CD4-positive, alpha-beta T cell (primary cell): ENCODE measurements at regions not wholly inside any gene's neighbourhood (a gene's known extent, or its start where the extent isn't known, plus 50 kb on each side); places are given as distances from the start of the nearest gene placed in this dataset.
"Not testable (repeated sequence)": the region's sequence is repeated elsewhere in the genome, so short reads cannot be mapped to it uniquely, and the experiment has no call there.

ENCODE experiments used
- ATAC-seq: fragments of 200-7000 bp; cut with Tn5 transposase; one replicate; pipeline ENCODE4 v1.10.0; 2022; ENCODE audit warnings: mild to moderate bottlenecking; ENCODE audit not compliant: poor library complexity
- CTCF ChIA-PET: fragments of 350-600 bp; sonication (Branson Sonifier 250); formaldehyde crosslinking; loops from one replicate; lab custom pipeline; 2021; ENCODE audit warnings: antibody characterized with exemption, inconsistent platforms; lab: Charles Lee
- POLR2A ChIA-PET: fragments of 350-600 bp; sonication (Branson Sonifier 250); formaldehyde crosslinking; loops from one replicate; lab custom pipeline; 2021; ENCODE audit warnings: antibody characterized with exemption, inconsistent platforms; lab: Charles Lee
- DNase-seq, 14 experiments: peaks; one replicate each; pipeline ENCODE4 v3.0.0-alpha.2; 2013 to 2020; ENCODE audit warnings: mixed read lengths in 2 of 14
- H3K27ac ChIP-seq, 2 donors: one replicate each; pipeline versions ENCODE4 v1.5.1 to v1.7.0; 2013; ENCODE audit warnings: low read length in 2 of 2, low read depth in 1 of 2, mild to moderate bottlenecking in 1 of 2
- H3K27me3 ChIP-seq, 2 experiments: 1 replicate in 1 of 2; 2 replicates in 1 of 2; pipeline versions ENCODE4 v1.6.1 to v1.7.0; 2013; ENCODE audit warnings: low read length in 2 of 2, control low read depth in 1 of 2, mild to moderate bottlenecking in 1 of 2, moderate library complexity in 1 of 2; ENCODE audit not compliant: insufficient read depth in 2 of 2, control insufficient read depth in 1 of 2
- H3K36me3 ChIP-seq: one replicate; pipeline ENCODE4 v1.6.1; 2013; ENCODE audit warnings: low read length, control low read depth; ENCODE audit not compliant: insufficient read depth
- H3K4me1 ChIP-seq: one replicate; pipeline ENCODE4 v1.6.1; 2013; ENCODE audit warnings: low read length, control low read depth; ENCODE audit not compliant: insufficient read depth
- H3K4me3 ChIP-seq: one replicate; pipeline ENCODE4 v1.5.1; 2013; ENCODE audit warnings: mild to moderate bottlenecking, low read length, moderate library complexity
- H3K9me3 ChIP-seq, 2 experiments: 1 replicate in 1 of 2; 2 replicates in 1 of 2; pipeline versions ENCODE4 v1.6.1 to v1.7.0; 2013; ENCODE audit warnings: low read length in 2 of 2, mild to moderate bottlenecking in 2 of 2, control low read depth in 1 of 2, moderate library complexity in 1 of 2; ENCODE audit not compliant: control insufficient read depth in 1 of 2, insufficient read depth in 1 of 2
- H3K27ac Mint-ChIP-seq: one replicate; pipeline ENCODE4 v1.8.0; 2020; ENCODE audit warnings: mixed read lengths
- H3K27me3 Mint-ChIP-seq: one replicate; pipeline ENCODE4 v1.8.0; 2021; ENCODE audit warnings: mixed read lengths
- H3K36me3 Mint-ChIP-seq: one replicate; pipeline ENCODE4 v1.8.0; 2021; ENCODE audit warnings: low read depth, mixed read lengths
- H3K4me1 Mint-ChIP-seq: one replicate; pipeline ENCODE4 v1.8.0; 2021; ENCODE audit warnings: low read depth, mixed read lengths
- H3K4me3 Mint-ChIP-seq: one replicate; pipeline ENCODE4 v1.8.0; 2020; ENCODE audit warnings: mild to moderate bottlenecking, mixed read lengths
- H3K9me3 Mint-ChIP-seq: one replicate; pipeline ENCODE4 v1.8.0; 2020; ENCODE audit warnings: mixed read lengths
- CTCF ChIP-seq: fragments of 200-600 bp; IDR thresholded peaks from one replicate; pipeline ENCODE4 v1.8.0; 2022; ENCODE audit warnings: antibody characterized with exemption, mild to moderate bottlenecking
- intact Hi-C, 2 experiments: fragments of 100-400 bp; cut with DNase I in 1 of 2; cut with micrococcal nuclease in 1 of 2; formaldehyde crosslinking; loops; one replicate each; pipeline versions ENCODE4 v1.15.1 to v1.9.0; 2023 to 2025; cut with DNase I, micrococcal nuclease

- Mint-ChIP-seq H3K4me1 (no peaks in the 10 kb centered on the region), H3K27ac (no peak overlapping the region), H3K4me3 (no peak overlapping the region), H3K27me3 (no peaks in the 10 kb centered on the region), H3K36me3 (no peaks in the 10 kb centered on the region), H3K9me3 (peaks cover 8% of the 10 kb centered on the region)
- Histone ChIP-seq H3K36me3 (no peaks in the 10 kb centered on the region), H3K9me3 (peaks cover 0 to 11% of the 10 kb centered on the region in 2 experiments), H3K27ac (no peak overlapping the region), H3K4me1 (no peaks in the 10 kb centered on the region), H3K4me3 (no peak overlapping the region), H3K27me3 (no peaks in the 10 kb centered on the region)
- ChIA-PET CTCF (no interaction called here), POLR2A (no interaction called here)
- intact Hi-C loops, result no loop called here
- DNase-seq, result no peak
- no peak for TF ChIP-seq CTCF
- no peak for ATAC-seq
Observed at GRCh38 chr18:40258311-40258710, 1696.7 kb upstream of the PIK3C3 start.

DNA sequence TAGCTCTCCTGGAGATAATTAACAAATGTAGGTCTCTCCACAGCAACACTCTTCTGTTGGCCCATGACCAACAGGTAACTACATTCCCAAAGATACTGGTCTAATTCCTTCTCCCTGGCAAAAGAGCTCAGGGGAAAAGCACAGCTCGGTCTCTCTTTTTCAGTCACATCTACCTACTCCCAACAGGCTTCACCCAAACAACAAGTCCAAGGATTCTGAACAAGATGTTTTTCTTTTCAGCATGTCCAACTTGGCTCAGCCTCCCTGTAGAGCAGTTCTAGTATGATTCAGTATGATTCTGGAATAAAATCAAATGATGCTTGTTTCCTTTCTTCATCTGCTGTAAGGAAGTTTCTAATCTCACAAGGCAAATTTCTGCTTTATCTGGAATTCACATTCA is 1704.8 kb upstream of the PIK3C3 start:
- no peaks in the 10 kb centered on the region for H3K36me3 ChIP-seq
- ChIA-PET CTCF (no interaction called here), POLR2A (no interaction called here)
- no peak overlapping the region for H3K4me3 Mint-ChIP-seq
- no peak for ATAC-seq
- H3K4me1 Mint-ChIP-seq, result no peaks in the 10 kb centered on the region
- H3K4me3 ChIP-seq, result no peak overlapping the region
- H3K36me3 Mint-ChIP-seq, result no peaks in the 10 kb centered on the region
- H3K27me3 Mint-ChIP-seq, result no peaks in the 10 kb centered on the region
- TF ChIP-seq CTCF, result no peak
- H3K27me3 ChIP-seq, result no peaks in the 10 kb centered on the region
- intact Hi-C loops, result no loop called here
- no peak overlapping the region for H3K27ac Mint-ChIP-seq
- H3K9me3 Mint-ChIP-seq, result peaks cover 7% of the 10 kb centered on the region
- H3K4me1 ChIP-seq, result no peaks in the 10 kb centered on the region
- peaks cover 0 to 3% of the 10 kb centered on the region in 2 experiments for H3K9me3 ChIP-seq
- no peak for DNase-seq
- no peak overlapping the region for H3K27ac ChIP-seq

- H3K27me3 Mint-ChIP-seq, result no peaks in the 10 kb centered on the region
- intact Hi-C loops, result no loop called here
- no peak overlapping the region for H3K27ac ChIP-seq
- ATAC-seq (no peak), DNase-seq (no peak)
- no peak for TF ChIP-seq CTCF
- no peaks in the 10 kb centered on the region for H3K4me1 Mint-ChIP-seq
- H3K27me3 ChIP-seq, result no peaks in the 10 kb centered on the region
- H3K9me3 ChIP-seq, result peaks cover 0 to 9% of the 10 kb centered on the region in 2 experiments
- H3K4me3 ChIP-seq, result no peak overlapping the region
- H3K9me3 Mint-ChIP-seq, result peaks cover 7% of the 10 kb centered on the region
- H3K36me3 ChIP-seq, result no peaks in the 10 kb centered on the region
- ChIA-PET CTCF (no interaction called here), POLR2A (no interaction called here)
- H3K36me3 Mint-ChIP-seq, result no peaks in the 10 kb centered on the region
- no peak overlapping the region for H3K27ac Mint-ChIP-seq
- H3K4me1 ChIP-seq, result no peaks in the 10 kb centered on the region
- H3K4me3 Mint-ChIP-seq, result no peak overlapping the region
Observed at GRCh38 chr18:40249390-40250080, 1705.5 kb upstream of the PIK3C3 start.

DNA sequence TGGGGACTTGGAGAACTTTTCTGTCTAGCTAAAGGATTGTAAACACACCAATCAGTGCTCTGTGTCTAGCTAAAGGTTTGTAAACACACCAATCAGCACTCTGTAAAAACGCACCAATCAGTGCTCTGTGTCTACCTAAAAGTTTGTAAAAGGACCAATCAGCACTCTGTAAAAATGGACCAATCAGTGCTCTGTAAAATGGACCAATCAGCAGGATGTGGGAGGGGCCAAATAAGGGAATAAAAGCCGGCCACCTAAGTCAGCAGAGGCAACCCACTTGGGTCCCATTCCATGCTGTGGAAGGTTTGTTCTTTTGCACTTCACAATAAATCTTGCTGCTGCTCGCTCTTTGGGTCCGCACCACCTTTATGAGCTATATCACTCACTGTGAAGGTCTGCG is 1709.4 kb upstream of the PIK3C3 start:
- H3K36me3 Mint-ChIP-seq, H3K4me1 ChIP-seq, CTCF ChIA-PET, H3K27ac ChIP-seq, ATAC-seq, H3K4me1 Mint-ChIP-seq, intact Hi-C loops, DNase-seq, H3K4me3 Mint-ChIP-seq, H3K36me3 ChIP-seq, H3K9me3 Mint-ChIP-seq, H3K27ac Mint-ChIP-seq, H3K27me3 Mint-ChIP-seq, H3K4me3 ChIP-seq, H3K27me3 ChIP-seq, POLR2A ChIA-PET: not testable (repeated sequence)
- H3K9me3 ChIP-seq, result peaks cover 0 to 11% of the 10 kb centered on the region in 2 experiments
